GM19328 (cell line): ENCODE measurements at regions not wholly inside any gene's neighbourhood (a gene's known extent, or its start where the extent isn't known, plus 50 kb on each side); places are given as distances from the start of the nearest gene placed in this dataset.

Source experiments
- ATAC-seq: cut with Tn5 transposase; IDR thresholded peaks from one replicate; pipeline ENCODE4 v1.9.1; 2021; ENCODE audit warnings: mild to moderate bottlenecking, moderate library complexity; ENCODE audit not compliant: unreplicated experiment

DNA sequence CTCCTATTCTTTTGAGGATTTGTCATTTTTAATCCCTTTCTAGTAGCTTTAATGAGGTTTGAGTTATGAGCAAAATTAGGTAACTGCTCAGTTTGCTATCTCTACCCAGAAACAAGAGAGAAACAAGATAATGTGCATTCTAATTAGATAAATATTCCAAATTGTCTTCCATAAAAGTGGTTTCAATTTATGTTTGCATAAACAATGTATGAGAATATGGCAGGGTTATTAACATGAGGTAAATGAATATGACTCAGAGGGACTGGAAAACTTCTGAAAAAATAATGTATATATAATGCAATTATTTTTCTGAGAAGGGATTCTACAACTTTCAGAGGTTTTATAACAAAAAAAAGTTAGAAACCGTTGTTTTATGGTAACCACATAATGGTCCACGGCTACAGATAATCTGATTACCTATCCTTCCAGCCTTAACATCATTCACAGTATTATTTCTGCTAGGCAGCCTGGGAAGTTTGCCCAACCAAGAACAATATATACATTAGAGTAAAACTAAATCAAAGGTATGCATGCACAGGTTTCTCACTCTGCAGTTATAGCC, 101.2 kb downstream of the CRPPA start:
- no peak for ATAC-seq

DNA sequence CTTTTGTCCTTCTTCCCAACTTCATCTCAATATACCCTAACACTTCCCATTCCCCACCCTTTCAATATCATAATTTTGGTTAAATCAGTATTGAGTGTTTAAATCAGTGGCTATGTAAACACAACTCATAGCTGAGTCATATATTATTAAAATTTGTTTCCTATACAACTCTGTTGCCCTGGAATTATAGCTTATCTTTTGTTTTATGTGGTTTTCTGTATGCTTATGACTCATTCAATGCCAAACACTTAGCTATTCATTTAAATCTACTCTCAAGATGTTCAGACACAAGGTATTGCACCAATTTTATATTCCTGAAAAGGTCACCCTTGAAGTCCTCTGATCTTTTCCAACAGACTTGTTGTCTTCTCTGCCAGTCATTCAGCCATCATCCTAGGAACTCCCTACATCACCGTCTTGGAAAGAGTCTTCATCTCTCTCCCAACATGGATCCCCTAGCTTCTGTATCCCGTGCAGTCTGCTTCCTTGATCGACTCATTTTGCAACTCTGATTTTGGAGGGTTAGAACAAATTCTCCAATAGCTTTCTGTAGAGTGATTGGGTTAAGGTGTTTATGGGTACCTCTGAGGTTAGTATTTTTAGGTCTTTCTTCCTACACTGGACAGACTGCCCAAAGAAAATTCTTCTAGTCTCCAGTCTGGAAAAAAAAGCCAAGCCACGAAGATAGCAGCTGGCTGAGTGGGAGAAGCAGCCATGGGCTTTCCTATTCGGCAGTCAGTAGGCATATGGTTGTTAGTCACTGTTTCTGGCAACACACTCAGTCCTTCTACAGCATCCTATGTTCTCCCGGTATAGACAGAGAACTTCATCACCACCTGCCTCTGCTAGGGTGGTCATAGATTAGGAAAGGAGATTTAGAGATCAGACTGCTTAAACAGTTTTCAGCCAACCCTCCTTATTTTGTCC, 102.1 kb downstream of the CRPPA start:
- no peak for ATAC-seq

DNA sequence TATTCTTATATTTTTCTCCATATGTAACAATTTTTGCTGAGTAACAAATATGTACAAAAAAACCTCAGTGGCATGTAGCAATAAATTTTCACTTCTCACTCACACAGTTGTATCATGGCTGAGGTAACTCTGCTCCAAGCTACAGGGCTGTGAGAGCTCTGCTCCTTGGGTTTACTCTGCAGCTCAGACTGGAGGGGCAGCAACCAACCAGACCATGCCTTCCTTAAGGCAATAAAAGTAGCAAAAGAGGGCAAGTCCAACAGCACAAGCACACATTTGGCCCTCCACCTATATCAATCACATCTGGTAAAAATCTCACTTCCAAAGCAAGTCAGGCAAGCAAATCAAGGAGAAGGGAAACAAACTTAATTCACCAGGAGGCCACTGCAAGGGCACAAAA, 102.9 kb downstream of the CRPPA start:
- no peak for ATAC-seq

DNA sequence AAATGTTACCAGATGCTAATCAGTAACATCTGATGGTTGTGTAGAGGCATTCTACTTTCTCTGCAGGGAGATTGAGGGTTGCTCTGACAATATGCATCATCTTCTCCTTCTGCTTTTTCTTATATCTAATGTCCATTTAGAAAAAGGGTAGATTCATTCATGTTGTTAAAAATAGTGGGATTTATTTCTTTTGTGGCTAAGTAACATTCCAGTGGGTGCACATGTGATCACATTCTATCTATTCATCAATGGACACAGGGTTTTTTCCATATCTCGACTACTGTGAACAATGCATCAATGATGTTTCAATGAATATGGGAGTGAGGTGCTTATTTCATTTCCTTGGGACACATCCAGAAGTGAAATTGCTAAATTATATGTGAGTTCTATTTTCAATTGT, 103.9 kb downstream of the CRPPA start:
- ATAC-seq = no peak

DNA sequence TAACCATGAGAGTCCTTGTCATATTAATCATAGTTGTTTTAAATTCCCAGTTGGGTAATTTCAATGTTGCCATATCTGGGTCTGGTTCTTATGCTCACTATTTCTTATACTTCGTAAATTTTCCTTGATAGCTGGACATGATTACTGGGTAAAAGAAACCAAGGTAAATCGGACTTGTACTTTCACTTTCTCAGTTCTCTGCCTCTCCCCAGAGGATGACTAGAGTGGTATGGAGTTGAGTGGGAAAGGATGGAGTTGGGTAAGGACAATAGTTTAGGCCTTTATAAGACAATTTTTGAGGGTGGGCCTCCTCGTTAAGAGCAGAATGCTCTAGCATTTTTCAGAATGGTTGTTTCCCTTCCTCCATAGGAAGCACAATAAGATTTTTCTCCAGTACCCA, 106.1 kb downstream of the CRPPA start:
- ATAC-seq = no peak

DNA sequence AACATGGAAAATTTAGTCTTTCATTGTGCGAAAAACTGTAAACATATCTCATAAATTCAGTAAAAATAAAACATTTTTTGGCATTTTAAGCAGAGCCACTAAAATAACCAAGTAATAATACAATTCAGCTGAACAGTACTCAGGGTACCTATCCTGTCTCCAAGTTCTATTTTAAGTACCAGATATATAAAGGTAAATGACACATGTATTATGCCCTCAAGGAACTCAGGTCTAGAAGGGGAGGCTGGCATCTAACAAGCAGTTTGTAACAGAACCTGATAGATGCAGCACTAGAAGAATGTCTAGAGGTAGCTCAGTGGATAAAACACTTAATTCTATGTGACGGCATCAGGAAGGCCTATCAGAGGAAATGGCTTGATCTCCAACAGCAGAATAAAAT, 112.2 kb downstream of the CRPPA start:
- no peak for ATAC-seq

DNA sequence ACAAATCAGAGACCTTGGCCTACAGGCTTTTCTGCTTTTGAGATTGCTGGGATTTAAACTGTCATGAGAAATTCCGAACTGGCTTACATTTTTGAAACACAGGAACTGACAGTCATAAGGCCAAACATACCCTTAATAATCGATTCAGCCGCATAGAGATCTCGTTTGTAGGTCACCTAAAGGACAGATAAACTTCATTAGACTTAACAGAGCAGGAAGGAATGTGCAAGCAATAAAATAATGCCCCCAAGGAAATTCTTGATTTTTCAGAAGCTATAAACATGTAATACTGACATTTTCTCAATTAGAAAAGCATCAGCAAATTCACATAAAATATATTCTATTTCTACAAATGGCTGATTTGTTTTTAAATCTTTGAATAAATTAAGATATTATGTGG, 120.0 kb downstream of the CRPPA start:
- ATAC-seq = no peak

DNA sequence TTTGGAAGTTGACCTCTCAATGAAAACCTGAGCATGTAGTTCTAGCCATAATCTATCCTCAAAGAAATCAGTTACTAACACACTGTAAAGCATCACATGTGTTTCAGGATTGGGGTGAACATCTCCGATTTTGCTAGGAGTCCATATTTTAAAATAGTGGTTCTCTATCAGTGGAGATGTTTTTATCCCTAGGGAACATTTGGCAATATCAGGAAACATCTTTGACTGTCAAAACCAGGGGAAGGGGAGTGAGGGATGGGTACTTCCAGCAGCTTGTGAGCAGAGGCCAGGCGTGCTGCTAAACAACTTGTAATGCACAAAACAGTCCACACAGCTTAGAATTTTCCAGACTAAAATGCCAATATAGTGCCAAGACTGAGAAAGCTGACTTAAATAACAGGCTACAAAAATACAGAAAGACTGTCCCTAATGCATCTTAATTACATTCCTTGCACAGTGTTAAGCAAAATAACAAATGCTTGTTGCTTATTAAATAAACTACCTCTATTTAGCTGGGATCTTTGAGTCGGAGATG, 120.9 kb downstream of the CRPPA start:
- no peak for ATAC-seq

DNA sequence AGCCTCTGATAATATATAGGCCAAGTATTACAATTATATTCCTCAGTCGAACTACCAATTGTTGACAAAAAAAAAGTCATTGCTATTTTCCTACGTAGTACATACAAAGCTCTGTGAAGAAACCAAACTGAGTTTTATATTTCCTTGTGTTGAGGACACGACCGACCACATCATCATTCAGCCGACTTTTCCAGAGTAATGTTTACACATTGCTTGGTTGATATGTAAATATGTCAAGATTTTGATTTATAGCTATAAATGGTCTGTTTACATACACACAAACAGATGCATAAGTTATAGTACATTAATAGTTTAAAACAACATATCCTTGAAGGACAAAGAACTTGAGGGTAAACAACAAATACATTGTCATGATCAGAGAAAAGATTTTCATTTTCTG, 121.5 kb downstream of the CRPPA start:
- no peak for ATAC-seq

DNA sequence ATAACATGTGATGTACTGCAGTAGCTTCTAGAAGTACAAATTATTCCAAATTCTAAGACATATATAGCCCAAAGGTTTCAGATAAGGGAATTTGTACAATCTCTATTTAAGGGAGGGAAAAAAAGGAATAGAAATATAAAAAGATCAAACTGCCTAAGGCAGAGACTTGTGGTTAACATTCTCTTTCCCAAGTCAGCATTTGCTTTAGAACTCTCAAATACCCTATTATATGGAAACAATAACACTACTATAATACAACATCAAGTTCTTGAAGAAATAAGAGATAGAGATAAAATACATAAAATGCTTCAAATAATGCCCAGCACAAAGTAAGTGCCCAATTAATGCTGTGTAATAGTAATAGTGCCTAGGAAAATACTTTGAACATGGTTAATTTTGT, 123.1 kb downstream of the CRPPA start:
- ATAC-seq = no peak

DNA sequence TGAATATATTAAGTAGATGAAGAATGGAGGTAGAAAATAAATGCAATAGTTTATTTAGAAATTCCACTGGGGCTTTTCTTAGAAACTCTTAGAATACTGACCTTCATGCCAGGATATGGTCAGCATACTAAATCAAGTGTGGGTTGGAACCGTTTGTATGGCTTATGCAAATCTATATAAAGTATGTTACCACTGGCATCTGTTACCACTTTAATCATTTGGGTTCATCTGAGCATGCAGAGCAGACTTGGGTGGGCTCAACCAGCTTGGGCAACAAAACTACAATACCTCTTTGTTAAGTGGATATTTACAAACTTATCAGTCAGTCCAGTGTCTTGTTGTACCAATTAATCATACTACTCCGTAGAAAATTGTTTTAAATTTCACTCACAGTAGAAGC, 125.8 kb downstream of the CRPPA start:
- ATAC-seq = no peak

DNA sequence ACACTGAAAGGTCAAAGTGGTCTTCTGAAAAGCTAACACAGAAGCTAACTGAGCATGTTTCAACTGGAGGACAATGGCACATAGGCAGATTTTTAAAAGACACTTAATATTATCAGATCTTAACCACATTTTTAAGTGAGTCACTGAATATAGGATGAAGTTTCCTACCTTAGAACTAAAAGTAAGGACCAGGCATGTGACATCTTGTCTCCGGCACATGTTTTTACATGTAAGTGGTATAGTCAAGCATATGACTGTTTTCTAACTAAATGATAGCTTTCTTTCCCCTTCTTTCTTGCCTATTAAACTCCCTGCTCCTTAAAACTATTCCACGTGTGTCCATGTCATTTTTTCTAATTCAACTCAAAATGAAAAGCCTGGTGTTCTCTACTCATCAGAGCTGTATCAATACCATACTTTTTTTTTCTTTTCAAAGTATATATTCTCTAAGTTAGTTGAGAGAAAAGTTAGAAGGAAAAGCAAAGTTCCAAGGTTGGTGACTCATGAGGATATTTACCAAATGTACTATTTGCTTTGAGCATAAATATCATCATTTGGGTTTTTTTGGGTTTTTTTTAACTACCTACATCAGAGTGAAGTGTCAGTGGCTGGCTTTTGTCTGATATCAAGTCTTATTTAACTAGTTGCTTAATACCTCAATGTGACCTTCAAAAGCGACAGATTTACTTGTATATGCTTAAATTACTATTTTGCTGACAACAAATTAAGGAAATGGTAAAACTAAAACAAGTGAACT, 127.5 kb downstream of the CRPPA start:
- ATAC-seq = no peak

DNA sequence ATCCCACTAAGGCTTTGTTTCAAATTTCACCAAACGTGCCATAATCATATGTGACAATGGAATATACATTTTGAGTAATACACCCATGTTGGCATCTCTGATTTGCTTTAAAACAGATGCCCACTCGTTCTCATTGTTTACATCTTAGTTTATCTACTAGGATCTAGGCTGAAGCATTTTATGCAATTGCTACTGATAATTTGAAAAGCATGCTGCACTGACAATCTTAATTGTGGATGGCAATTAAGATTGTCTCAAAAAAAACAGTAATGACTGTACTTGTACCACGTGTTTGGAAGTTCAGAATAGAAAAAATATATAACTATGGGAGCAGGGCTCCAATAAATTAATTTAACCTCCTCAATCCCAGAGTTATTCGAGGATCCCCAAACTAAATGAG, 136.8 kb downstream of the CRPPA start:
- ATAC-seq = no peak

DNA sequence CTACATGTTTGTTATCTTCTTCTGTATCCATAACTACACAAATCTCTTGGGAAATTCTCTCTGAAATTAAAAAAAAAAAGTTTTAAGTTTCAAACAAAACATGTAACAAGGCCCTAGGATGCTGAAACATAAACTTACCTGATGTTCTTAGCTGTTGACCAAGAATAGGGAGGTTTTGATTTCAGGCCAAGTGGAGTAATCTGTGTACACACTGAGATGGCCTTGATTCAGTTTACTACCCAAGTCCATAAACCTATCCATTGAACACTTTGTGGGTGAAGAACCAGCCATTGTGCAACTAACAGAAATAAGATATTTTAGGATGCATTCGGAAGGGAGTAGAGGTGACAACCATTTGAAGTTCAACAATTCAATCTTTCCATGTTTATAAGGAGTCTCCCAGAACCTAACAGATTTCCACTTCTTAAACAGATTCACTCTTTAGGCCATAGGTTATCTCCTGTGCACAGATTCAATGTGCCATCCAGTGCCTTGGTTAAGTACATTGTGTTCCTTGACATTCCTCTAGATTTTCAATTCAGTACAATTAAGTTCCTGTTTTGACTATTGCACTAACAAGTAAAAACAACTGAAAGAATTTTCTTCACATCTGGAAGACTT, 143.1 kb downstream of the CRPPA start:
- ATAC-seq = no peak

DNA sequence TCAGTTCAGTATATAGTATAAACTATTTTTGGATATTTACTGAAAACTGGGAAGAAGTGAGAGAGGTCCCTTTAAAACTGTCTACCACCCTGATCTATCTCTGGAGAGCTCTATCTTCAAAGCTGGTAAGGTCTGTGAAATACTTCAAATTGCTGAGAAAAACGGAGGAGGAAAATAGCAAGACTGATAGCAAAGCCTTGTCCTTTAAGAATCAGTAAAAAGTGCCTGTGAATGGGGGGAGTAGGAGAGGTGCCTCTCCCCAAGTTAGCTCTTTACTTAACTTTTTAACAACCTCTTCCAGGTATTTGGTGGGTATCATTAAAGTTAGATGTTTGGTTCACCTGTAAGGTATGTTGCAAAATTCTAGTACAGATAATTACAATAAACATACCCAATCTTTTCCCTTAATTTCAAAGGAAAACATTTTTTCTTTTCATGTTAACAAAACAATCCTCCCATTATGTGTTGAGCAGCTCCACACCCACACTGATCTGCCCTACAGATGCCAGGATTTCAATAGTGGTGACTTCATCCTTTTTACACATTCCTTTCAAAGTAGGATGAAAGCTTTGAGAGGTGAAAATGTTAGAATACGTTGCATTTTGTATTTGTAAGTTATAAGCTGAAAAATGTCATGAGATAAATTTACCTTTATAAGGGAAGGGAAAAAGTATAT, 149.2 kb downstream of the CRPPA start:
- no peak for ATAC-seq

DNA sequence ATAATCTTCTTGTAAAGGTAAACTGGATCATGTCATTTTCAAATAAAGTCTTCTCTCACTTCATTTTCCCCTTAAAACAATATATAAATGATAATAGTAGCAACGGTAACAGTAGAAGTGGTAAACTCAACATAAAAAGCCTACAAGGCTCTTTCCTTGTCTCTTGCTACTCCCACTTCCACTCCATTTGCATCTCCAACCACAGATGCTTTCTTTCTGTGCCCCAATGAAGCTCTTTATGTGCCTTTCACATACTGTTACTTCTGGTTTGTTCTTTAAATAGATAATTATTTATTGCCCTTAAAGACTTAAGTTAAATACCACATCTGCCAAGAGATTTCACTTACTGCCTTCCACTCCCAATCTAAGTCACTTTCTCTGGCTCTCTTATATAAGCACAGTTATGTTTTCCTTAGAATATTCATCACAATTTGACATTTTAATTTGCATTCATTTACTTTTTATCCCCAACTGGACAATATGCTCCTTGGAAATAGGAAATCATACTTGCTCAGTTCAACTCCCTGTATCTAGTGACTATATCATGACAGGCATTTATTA, 149.9 kb downstream of the CRPPA start:
- ATAC-seq = no peak

DNA sequence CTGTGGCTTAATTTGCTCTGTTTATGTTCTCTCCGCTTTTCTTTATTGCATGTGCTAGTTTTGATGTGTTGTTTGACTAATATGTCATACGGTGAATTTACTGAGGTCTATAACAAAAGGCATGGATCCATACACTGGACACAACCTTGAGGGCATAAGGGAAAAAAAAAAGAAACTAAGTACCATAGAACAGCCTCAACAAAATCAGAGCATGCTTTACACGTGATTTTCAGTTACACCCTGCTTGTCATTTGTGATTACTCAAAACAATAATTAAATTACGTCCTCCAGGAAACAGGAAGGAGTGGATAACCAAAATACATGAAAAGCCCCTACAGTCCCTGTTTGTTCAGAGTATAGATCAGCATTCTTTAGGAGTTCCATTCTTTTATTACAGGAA, 150.5 kb downstream of the CRPPA start:
- ATAC-seq = no peak

DNA sequence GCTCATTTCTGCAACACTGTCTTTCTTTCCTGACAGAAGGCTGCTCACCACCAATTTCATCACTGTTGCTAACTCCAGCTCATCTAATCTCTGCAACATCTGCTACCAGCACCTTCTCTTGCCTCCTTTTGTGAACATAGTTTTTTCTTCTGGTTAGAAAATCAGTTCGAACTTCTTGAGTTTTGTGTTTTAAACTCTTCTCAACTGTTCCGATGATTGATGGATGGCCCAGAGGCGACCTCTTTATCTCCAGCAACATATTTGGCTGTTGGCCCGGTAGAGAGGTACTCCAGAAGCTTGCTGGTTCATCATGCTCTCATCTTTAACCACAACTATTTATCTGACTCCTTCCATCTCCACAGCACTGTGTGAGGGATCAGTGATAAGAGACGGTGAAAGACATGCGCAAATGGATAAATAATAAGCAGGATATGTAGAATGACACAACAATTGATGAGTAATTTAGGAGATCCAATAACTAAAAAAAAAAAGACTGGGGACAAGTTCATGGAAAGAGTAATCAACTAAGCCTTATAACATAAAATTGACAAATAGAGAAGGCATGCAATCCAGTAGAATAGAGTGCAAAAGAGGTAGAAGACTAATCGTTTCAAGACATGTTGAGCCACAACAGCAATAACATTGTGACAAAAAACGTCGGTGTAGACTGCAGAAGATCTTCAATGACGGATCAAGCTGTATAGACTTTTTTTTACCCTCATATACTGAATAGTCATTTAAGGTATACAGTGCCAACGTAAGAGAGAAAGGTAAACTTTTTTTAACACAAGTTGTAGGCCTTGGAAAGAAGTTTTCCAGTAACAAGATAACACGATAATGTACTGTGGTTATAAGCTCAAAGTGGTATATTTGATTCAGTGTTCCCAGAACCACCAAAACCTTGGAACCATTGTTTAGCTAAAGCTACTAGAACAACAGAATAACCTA, 152.2 kb downstream of the CRPPA start:
- no peak for ATAC-seq
